GM13976 (cell line): ENCODE measurements at regions not wholly inside any gene's neighbourhood (a gene's known extent, or its start where the extent isn't known, plus 50 kb on each side); places are given as distances from the start of the nearest gene placed in this dataset.

ENCODE experiments used
- DNase-seq: peaks from one replicate; pipeline ENCODE4 v3.0.0; 2012; ENCODE audit warnings: low spot score
- in situ Hi-C: fragments of 300-500 bp; cut with MboI; formaldehyde crosslinking; loops from one replicate; pipeline ENCODE4 v1.12.0; 2022; ENCODE audit warnings: low sequenced_read_pairs, mixed read lengths, inconsistent platforms; ENCODE audit not compliant: unreplicated experiment
- TF ChIP-seq, protein P1 (sequence below): IDR thresholded peaks from 2 replicates; pipeline ENCODE4 v1.5.1; 2012; ENCODE audit warnings: borderline replicate concordance, mild to moderate bottlenecking; ENCODE audit not compliant: insufficient read depth; ENCODE audit errors: extremely low read depth, missing control alignments, control extremely low read depth

DNA sequence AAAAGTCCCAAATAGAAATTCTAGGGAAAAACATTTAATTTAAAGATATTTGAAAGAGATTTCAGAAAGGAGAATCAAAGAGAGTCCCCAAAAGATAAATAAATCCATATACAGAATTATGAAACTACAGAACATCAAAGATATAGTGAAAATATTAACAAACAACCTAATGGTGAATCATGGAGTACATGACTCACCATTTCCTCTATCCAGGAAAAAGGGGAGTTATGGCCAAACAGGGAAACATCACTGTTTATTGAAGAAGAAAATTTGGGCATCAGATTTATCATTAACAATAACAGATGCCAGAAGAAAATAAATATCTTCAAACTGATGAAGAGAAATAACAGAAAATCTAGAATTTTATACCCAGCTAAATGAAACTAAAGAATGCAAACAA, 448.3 kb downstream of the CDH2 start:
- TF ChIP-seq, protein P1, sequence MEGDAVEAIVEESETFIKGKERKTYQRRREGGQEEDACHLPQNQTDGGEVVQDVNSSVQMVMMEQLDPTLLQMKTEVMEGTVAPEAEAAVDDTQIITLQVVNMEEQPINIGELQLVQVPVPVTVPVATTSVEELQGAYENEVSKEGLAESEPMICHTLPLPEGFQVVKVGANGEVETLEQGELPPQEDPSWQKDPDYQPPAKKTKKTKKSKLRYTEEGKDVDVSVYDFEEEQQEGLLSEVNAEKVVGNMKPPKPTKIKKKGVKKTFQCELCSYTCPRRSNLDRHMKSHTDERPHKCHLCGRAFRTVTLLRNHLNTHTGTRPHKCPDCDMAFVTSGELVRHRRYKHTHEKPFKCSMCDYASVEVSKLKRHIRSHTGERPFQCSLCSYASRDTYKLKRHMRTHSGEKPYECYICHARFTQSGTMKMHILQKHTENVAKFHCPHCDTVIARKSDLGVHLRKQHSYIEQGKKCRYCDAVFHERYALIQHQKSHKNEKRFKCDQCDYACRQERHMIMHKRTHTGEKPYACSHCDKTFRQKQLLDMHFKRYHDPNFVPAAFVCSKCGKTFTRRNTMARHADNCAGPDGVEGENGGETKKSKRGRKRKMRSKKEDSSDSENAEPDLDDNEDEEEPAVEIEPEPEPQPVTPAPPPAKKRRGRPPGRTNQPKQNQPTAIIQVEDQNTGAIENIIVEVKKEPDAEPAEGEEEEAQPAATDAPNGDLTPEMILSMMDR = no peak
- in situ Hi-C loops = no loop called here

DNA sequence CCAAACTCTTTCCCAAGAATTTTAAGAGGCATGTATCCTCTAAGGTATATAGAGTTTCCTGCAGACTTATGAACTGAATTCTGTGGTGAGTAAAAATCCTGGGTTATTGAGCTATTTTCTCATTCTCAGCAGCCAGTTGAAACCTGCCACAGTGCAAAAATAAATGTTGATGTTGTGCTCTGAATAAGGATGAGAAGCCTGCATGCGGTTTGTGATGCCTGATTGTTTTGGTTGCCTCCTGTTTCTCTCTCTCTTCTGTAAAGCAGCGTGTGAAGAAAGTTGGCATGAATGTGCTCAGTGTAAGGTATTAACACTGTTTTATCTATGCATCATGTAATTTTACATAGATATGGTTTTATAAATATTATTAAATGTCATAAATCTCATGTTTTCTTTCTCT, 452.6 kb downstream of the CDH2 start:
- no peak for DNase-seq
- TF ChIP-seq, protein P1 = no peak
- in situ Hi-C loops = no loop called here

More for the DNA sequence above, 448.3 kb downstream of the CDH2 start:
- DNase-seq = no peak

DNA sequence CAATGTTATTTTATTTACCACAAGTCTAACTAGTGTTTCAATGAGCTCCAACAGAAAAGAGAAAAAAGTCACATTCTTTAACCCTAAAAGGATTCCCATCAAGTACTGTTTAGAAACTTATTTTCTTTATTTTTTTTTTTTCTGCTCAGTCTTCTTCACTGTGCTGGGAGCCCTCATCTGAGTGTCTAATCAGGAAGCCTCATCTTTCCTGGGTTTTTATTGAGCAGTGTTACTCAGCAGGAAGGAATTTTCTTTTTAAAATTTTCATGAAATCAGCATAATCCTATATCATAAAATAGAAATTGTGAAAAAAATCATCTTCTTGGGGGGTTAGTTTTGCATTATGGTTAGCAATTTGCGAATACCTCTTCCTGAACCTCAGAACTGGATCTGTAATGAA, 453.8 kb downstream of the CDH2 start:
- no peak for DNase-seq
- in situ Hi-C loops = no loop called here
- TF ChIP-seq, protein P1 = no peak

DNA sequence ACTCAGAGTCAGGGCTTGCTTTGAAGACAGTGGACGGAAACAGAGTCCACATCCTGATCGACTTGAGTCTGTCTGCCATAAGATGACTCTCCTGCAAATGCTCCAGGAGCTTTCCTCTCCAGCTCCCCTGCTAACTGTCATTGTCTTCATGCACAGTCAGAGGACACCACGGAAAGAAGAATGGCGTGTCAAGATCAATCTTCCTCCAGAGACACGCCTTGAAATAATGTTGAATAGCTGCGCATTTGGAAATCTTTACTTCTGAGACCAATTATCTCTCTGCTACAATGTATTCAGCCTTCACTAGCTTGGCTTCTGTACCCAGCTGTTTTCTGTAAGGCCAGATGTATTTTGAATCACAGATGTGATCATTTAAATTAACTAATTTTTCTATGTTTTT, 457.2 kb downstream of the CDH2 start:
- in situ Hi-C loops = no loop called here
- DNase-seq = no peak
- TF ChIP-seq, protein P1 = no peak

DNA sequence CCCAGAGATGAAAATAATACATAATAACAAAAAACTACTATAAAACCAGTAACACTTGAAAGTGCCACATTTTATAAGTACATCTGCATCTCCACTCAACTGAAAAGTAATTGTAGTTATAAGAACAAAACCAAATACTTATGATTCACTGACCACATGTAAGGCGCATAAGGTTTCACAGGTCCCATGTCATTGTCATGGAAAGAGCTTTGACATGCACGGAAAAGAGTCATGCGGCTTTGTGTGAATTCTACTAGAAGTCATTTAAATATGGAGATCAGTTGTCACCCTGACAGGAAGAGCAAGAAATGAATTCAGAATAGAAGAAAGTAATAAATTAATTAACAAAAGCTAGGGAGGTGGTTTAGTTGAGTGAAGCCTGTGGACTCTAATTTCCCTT, 459.1 kb downstream of the CDH2 start:
- TF ChIP-seq, protein P1 = no peak
- DNase-seq = no peak
- in situ Hi-C loops = no loop called here

DNA sequence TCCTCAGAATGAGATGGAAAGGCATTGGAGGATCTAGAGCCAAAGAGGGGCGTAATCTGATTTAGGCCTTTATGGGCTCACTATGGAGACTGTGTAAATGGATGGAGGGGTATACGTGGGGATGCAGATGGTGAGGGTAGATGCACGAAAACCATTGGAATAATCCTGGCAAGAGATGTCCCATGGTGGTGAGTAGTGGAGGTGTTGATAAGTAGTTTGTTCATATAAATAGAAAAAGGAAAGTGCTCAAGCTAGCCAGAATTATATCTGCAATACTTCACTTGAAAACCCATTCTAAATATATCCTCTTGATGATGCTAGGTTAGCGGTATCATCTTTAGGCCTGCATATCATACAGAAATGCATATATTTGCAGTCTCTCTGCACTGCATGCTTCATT, 459.7 kb downstream of the CDH2 start:
- in situ Hi-C loops = no loop called here
- no peak for DNase-seq
- TF ChIP-seq, protein P1 = no peak

DNA sequence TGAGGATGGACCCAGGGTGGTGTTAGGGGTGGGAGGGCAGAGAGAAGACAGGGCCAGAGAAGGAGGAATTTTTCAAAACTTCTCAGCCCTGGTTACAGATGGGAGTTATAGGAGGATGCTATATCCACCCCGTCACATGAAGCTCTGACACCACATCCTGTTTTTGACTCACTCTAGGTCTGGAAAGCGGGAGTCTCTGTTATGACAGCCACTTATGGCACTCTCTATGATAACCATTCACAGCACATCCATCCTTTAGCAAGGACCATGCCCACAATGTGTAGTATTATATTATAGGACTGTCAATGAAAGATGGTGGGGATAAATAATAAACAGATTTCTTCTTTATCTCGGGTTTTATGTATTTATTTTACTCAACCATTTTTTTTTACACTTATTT, 461.2 kb downstream of the CDH2 start:
- in situ Hi-C loops = no loop called here
- DNase-seq = no peak
- TF ChIP-seq, protein P1 = no peak
